Body of pancreas (tissue), 4 donors: ENCODE measurements at regions not wholly inside any gene's neighbourhood (a gene's known extent, or its start where the extent isn't known, plus 50 kb on each side); places are given as distances from the start of the nearest gene placed in this dataset.

Experiments used
- CTCF ChIP-seq, 7 experiments: fragments of 450-650 bp in 4 of 7; fragments of 200-600 bp in 3 of 7; sonication (generic) in 3 of 7; IDR thresholded peaks; one replicate each; pipeline ENCODE4 v1.5.1; 2016 to 2019; ENCODE audit warnings: antibody characterized with exemption in 7 of 7
- POLR2A ChIP-seq, 3 donors: fragments of 450-650 bp; IDR thresholded peaks; one replicate each; pipeline ENCODE4 v1.6.1; 2016; ENCODE audit warnings: antibody characterized with exemption in 3 of 3, mild to moderate bottlenecking in 2 of 3

- TF ChIP-seq CTCF (IDR thresholded peaks at IDR 0.05) (no peak), POLR2A (IDR thresholded peaks at IDR 0.05) (no peak)
These were observed 1017.5 kb downstream of the XPNPEP1 start for GRCh38 chr10:108905821-108906220.
